Endothelial cell of umbilical vein (primary cell): ENCODE measurements at regions not wholly inside any gene's neighbourhood (a gene's known extent, or its start where the extent isn't known, plus 50 kb on each side); places are given as distances from the start of the nearest gene placed in this dataset.
A peak's percentile ranks its signal among the peaks of the same experiment; 100 is the strongest.

Source experiments
- BruUV-seq: library from RNA; stranded (reverse); fragments of 400-500 nt; replicated peaks from 2 replicates; lab custom pipeline; 2021; lab: Mats Ljungman, UMichigan
- CTCF ChIA-PET: fragments of 300-600, 350-600 bp; sonication (Branson Sonifier 250); formaldehyde crosslinking; loops from one replicate; lab custom pipeline; 2021; ENCODE audit warnings: antibody characterized with exemption, inconsistent platforms; lab: Charles Lee
- POLR2A ChIA-PET: fragments of 300-600, 350-600 bp; sonication (Branson Sonifier 250); formaldehyde crosslinking; loops from one replicate; lab custom pipeline; 2021; ENCODE audit warnings: antibody characterized with exemption, inconsistent platforms; lab: Charles Lee
- DNase-seq: peaks from one replicate; pipeline ENCODE4 v3.0.0-alpha.2; 2011; ENCODE audit warnings: low read depth, low spot score
- FAIRE-seq: peaks from 2 replicates; lab custom pipeline; 2011; peaks lifted over from hg19 to GRCh38; lab: Jason Lieb, UNC
- H2AFZ ChIP-seq: 2 replicates; pipeline ENCODE4 v1.6.0; 2012; ENCODE audit warnings: low read depth, low read length, control low read depth, inconsistent platforms
- H3K27ac ChIP-seq: 2 replicates; pipeline ENCODE4 v1.5.1; 2011; ENCODE audit warnings: low read depth, mild to moderate bottlenecking, control low read depth, low read length, moderate library complexity; ENCODE audit not compliant: insufficient read depth
- H3K27me3 ChIP-seq, 2 experiments: 2 replicates each; pipeline versions ENCODE4 v1.6.0 to v1.6.1; 2011; ENCODE audit warnings: low read length in 2 of 2, mixed read lengths in 1 of 2; ENCODE audit not compliant: control insufficient read depth in 2 of 2, insufficient read depth in 2 of 2
- H3K36me3 ChIP-seq, 2 experiments: 2 replicates in 1 of 2; 3 replicates in 1 of 2; pipeline ENCODE4 v1.5.1; 2011; ENCODE audit warnings: low read length in 2 of 2, mild to moderate bottlenecking in 1 of 2, moderate library complexity in 1 of 2; ENCODE audit not compliant: control insufficient read depth in 2 of 2, insufficient read depth in 2 of 2; ENCODE audit errors: extremely low read depth in 1 of 2
- H3K4me1 ChIP-seq: 3 replicates; pipeline ENCODE4 v1.5.1; 2011; ENCODE audit warnings: mild to moderate bottlenecking, low read length; ENCODE audit not compliant: control insufficient read depth, insufficient read depth; ENCODE audit errors: extremely low read depth
- H3K4me2 ChIP-seq: 2 replicates; pipeline ENCODE4 v1.6.1; 2011; ENCODE audit warnings: low read length, control low read depth, mixed read lengths; ENCODE audit not compliant: insufficient read depth
- H3K4me3 ChIP-seq, 3 experiments: fragments of 200-600 bp in 1 of 3; sonication (generic), shearing (Covaris generic) in 1 of 3; replicated peaks in 1 of 3; 2 replicates each; pipeline ENCODE4 v1.5.1; 2011 to 2016; ENCODE audit warnings: control low read depth in 3 of 3, low read length in 3 of 3, mild to moderate bottlenecking in 2 of 3, inconsistent platforms in 1 of 3, low read depth in 1 of 3, moderate library complexity in 1 of 3; ENCODE audit not compliant: insufficient read depth in 1 of 3
- H3K79me2 ChIP-seq: 2 replicates; pipeline ENCODE4 v1.6.0; 2012; ENCODE audit warnings: low read length, inconsistent platforms; ENCODE audit not compliant: control insufficient read depth, insufficient read depth
- H3K9ac ChIP-seq: replicated peaks from 2 replicates; pipeline ENCODE3; 2011; ENCODE audit warnings: low read length, control low read depth; ENCODE audit not compliant: insufficient read depth; ENCODE audit errors: extremely low read depth
- H3K9me1 ChIP-seq: replicated peaks from 3 replicates; pipeline ENCODE4 v1.6.0; 2011; ENCODE audit warnings: mild to moderate bottlenecking, low read length; ENCODE audit not compliant: control insufficient read depth, insufficient read depth; ENCODE audit errors: extremely low read depth
- H3K9me3 ChIP-seq: replicated peaks from 2 replicates; pipeline ENCODE4 v1.5.1; 2012; ENCODE audit warnings: low read length, inconsistent platforms; ENCODE audit not compliant: control insufficient read depth, insufficient read depth
- H4K20me1 ChIP-seq: replicated peaks from 2 replicates; pipeline ENCODE3; 2011; ENCODE audit warnings: mild to moderate bottlenecking, low read length; ENCODE audit not compliant: control insufficient read depth, insufficient read depth; ENCODE audit errors: extremely low read depth
- EZH2 ChIP-seq: IDR thresholded peaks from 2 replicates; pipeline ENCODE4 v1.6.1; 2012; ENCODE audit warnings: borderline replicate concordance, low read depth, mild to moderate bottlenecking, moderate library complexity, low read length, inconsistent platforms; ENCODE audit not compliant: severe bottlenecking
- FOS ChIP-seq: IDR thresholded peaks from 2 replicates; pipeline ENCODE4 v1.6.1; 2011; ENCODE audit warnings: mild to moderate bottlenecking, low read length, moderate library complexity, borderline replicate concordance; ENCODE audit not compliant: insufficient read depth
- GATA2 ChIP-seq: IDR thresholded peaks from 2 replicates; pipeline ENCODE4 v1.7.0; 2011; ENCODE audit warnings: low read depth, mild to moderate bottlenecking, moderate library complexity, mixed read lengths, low read length; ENCODE audit not compliant: insufficient read length, insufficient read depth
- JUN ChIP-seq: IDR thresholded peaks from 2 replicates; pipeline ENCODE4 v1.6.1; 2011; ENCODE audit warnings: borderline replicate concordance, low read depth; ENCODE audit not compliant: insufficient read length, insufficient read depth
- MAX ChIP-seq: IDR thresholded peaks from 2 replicates; pipeline ENCODE4 v1.6.1; 2011; ENCODE audit not compliant: insufficient read depth, insufficient read length
- POLR2A ChIP-seq: IDR thresholded peaks from 2 replicates; pipeline ENCODE4 v1.6.1; 2012; ENCODE audit warnings: low read depth, mild to moderate bottlenecking, control low read depth, low read length
- POLR2AphosphoS5 ChIP-seq: IDR thresholded peaks from 2 replicates; pipeline ENCODE4 v1.6.1; 2012; ENCODE audit warnings: low read depth, mild to moderate bottlenecking, control low read depth, low read length, moderate library complexity; ENCODE audit not compliant: insufficient read depth
- dilution Hi-C: fragments of 300-500 bp; cut with MboI; formaldehyde crosslinking; loops from one replicate; pipeline ENCODE4 v1.15.0; 2019; ENCODE audit warnings: low sequenced_read_pairs; ENCODE audit not compliant: extremely low pct_ligation_motif_present
- intact Hi-C: fragments of 100-400 bp; cut with micrococcal nuclease; formaldehyde crosslinking; loops from one replicate; pipeline ENCODE4 v1.10.0; 2022

GRCh38 chr2:45289997-45290709, 280.9 kb upstream of the SIX2 start:
- Histone ChIP-seq H4K20me1 (no peaks in the 10 kb centered on the region), H3K4me1 (peaks cover 54% of the 10 kb centered on the region), H3K4me2 (no peak overlapping the region), H2AFZ (no peak overlapping the region), H3K36me3 (no peaks in the 10 kb centered on the region), H3K9me3 (no peaks in the 10 kb centered on the region), H3K79me2 (no peaks in the 10 kb centered on the region), H3K4me3 (no peak overlapping the region), H3K27me3 (no peaks in the 10 kb centered on the region), H3K9me1 (no peaks in the 10 kb centered on the region), H3K27ac (peak overlapping the region; percentile 3), H3K9ac (no peak overlapping the region)
- dilution Hi-C loops (no loop called here), intact Hi-C loops (loop anchor here (5.0 kb wide), 1 partner anchor 118 kb away; no protein-coding TSS in a partner anchor)
- DNase-seq (no peak), FAIRE-seq (no peak)
- POLR2A ChIA-PET = interaction anchor here (0.8 kb wide), 1 partner anchor 13 kb away, joined by 3 read pairs; no protein-coding TSS in a partner anchor
- CTCF ChIA-PET = interaction anchor here (1.0 to 1.7 kb wide), 5 partner anchors 10 to 309 kb away, joined by 3 to 6 read pairs (median 4); no protein-coding TSS in a partner anchor
- BruUV-seq = no TSS peak
- TF ChIP-seq JUN = no peak

DNA sequence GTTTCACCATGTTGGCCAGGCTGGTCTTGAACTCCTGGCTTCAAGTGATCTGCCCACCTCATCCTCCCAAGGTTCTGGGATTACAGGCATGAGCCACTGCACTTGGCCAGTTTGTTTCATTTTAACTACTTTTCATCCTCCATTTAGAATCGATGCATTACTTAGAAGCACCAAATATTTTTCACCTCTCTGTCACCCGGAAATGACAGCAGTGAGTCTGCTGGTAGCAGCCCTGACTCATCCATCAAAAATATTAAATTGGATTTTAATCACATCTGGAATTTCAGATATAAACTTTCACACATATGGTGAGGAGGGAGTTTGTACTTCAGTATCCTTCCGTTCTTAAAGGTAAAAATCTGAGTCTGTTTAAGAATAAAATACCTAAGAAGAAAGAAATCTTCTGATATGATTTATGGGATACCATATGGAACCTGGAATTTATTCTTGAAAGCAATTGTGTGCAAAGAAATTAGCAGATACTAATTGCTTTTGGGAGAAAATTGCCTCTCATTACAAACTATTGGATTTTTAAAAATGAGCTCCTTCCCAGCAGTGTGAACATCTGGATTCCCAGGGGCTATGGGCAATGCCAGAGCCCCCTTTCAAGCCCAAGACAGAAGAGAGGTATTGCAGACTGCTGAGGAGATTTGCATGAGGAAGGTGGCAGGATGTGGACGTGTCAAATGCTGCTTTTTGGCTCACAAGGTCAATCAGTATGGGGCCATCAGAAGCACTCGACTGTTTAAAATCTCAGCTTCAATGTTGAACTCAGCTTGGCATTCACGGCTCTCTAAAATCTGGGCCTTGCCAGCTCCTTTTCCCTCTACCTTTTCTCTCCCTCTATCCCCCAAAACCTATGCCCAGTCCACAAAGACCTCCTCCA, 279.5 kb upstream of the SIX2 start:
- H3K36me3 ChIP-seq = no peaks in the 10 kb centered on the region
- peaks cover 53% of the 10 kb centered on the region for H3K4me1 ChIP-seq
- H3K9ac ChIP-seq = no peak overlapping the region
- peak; percentile 76 for FAIRE-seq
- no peaks in the 10 kb centered on the region for H4K20me1 ChIP-seq
- no peaks in the 10 kb centered on the region for H3K9me1 ChIP-seq
- dilution Hi-C loops (no loop called here), intact Hi-C loops (loop anchor here (1.0 kb wide), 2 partner anchors 10 to 25 kb away; no protein-coding TSS in a partner anchor)
- DNase-seq = peak; percentile 57
- no peak overlapping the region for H2AFZ ChIP-seq
- no peaks in the 10 kb centered on the region for H3K27me3 ChIP-seq
- POLR2A ChIA-PET = no interaction called here
- H3K9me3 ChIP-seq = no peaks in the 10 kb centered on the region
- no TSS peak for BruUV-seq
- TF ChIP-seq FOS (peak; percentile 92), POLR2A (no peak), POLR2AphosphoS5 (peak; percentile 44), GATA2 (peak; percentile 22), EZH2 (no peak), MAX (no peak), JUN (peak; percentile 54)
- peak overlapping the region; percentile 15 for H3K4me2 ChIP-seq
- H3K79me2 ChIP-seq = no peaks in the 10 kb centered on the region
- peak overlapping the region; percentile 57 for H3K27ac ChIP-seq
- H3K4me3 ChIP-seq = no peak overlapping the region
- CTCF ChIA-PET = interaction anchor here (1.2 to 1.7 kb wide), 3 partner anchors 10 to 307 kb away, joined by 3 to 4 read pairs (median 3); no protein-coding TSS in a partner anchor
